A172 (cell line): ENCODE measurements at regions not wholly inside any gene's neighbourhood (a gene's known extent, or its start where the extent isn't known, plus 50 kb on each side); places are given as distances from the start of the nearest gene placed in this dataset.
"Not testable (repeated sequence)": the region's sequence is repeated elsewhere in the genome, so short reads cannot be mapped to it uniquely, and the experiment has no call there.

ENCODE experiments used
- DNase-seq: peaks from one replicate; pipeline ENCODE4 v3.0.0-alpha.2; 2015; ENCODE audit warnings: low spot score

DNA sequence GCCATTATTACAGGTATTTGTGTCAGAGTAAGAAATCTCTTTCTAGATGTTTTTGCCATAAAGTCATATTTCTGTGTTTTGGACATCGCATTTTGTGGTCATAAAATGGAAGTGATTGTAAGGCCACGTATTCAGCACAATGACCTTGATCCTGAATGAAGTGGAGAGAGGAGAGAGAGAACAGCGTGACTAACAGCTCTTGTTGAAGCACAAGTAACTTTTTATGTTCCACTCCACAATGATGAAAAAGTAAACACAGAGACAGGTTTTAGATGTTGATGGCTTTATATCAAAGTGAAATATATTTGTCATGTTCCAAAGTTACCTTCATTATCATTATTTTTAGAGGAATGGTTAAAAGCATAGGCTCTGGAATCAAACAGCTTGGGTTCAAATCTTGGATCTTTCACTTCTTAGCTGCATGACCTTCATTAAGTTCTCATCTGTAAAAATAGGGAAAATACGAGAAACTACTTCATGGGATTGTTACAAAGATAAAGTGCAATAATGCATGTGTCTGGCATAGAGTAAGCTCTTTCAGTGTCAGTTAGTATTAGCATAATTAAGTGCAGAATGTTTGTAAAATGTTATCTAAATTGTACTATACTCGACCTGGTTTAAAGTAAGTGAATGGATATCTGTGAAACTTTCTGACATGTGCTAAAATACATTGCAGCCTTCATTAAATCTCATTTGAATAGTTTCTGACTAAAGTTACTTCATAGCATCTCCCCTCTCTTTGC is 341.5 kb upstream of the DNAJC19 start:
- DNase-seq = no peak

DNA sequence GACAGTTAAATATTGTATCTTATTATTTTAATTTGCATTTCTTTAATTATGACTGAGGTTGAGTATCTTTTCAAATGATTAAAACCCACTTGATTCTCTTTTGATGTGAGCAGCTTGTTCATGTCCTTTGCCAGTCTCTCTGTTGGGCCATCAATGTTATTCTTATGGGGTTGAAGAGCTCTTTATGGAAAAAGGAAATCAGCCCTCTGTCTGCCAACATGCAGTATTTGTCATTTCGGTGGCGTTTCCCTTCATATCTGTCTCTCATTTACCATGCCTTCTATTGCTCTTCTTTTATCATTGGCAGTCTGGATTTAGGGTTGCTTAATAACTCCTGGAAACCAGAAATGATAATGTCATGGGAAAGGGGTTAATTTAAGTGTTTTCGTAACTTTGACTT is 340.7 kb upstream of the DNAJC19 start:
- DNase-seq = no peak

DNA sequence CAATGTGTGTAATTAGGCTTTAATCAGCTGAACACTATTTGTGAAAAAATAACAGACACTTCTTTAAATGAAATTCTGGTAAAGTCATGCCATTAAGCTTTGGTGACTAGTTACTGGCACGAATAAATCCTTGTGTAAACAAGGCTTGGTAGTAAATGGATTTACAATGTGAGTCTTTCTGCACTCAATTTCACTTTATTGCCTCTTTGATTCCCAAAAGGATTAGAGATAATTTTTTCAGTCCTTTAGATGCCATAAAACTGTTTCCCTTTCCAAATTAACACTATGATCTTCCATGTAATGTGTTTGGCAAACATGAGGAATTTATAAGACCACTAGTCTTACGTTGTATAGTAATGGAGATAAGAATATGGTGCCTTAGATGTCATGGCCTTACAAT is 339.5 kb upstream of the DNAJC19 start:
- no peak for DNase-seq

DNA sequence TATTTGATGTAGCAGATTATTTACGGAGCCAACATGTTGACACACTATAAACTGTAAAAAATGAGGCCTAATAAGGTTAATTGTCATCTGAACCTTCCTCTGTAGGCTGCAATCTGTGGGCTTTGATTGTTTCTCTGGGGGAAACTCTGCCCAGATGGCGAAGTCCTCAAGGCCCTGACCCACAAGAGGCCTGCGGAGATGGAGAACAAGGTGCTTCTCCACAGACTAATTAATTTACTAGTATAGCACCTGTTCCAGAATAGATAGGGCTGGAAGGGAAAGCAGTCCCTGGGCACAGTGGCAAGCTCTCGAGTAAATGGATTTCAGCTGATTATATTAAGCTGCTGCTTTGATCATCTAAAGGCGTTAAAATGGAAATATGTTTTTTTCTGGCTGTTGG is 338.8 kb upstream of the DNAJC19 start:
- DNase-seq = no peak

DNA sequence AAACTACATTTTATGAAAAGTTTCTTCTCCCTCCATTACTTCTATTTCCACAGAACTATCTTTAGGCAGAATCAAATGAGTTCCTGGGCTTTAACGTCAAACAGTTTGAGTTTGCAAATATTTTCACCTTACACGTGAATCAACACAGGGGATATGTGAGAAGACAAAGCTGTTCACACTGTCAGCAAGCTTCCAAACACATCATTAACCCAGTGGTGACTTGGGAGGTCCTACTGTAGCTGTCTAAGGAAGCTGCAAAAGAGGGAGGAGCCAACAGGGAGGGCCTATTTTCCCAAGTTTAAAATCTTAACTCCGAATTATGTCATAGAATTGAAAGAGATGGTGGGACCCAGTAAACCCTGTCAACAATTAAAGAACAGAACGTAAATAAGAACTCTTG is 337.8 kb upstream of the DNAJC19 start:
- DNase-seq = no peak

DNA sequence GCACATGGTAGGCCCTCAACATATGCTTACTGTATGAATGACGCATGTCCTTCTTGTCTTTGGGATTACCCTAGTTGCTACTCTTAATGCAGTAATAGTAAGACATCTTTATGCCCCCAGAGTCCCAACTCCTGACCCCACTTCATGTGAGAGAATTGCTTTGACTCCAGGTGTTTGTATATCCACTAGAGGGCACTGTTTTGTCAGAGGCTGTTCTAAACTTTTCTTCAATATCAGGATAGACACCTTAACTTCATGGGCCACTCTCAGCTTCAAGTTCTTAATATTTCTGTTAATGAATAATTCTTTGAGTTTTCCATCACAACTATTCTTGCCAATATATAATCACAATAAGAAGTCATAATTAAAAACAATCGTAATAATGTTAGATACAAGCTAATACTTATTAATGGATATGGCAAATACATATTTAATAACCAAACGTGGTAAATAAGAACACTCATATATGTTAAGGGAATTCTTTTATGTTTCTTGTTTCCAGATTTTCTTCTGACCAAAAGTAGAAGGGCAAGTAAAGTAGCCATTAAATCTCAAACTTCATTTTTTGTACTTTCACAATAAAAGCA is 337.2 kb upstream of the DNAJC19 start:
- DNase-seq = peak; percentile 27

DNA sequence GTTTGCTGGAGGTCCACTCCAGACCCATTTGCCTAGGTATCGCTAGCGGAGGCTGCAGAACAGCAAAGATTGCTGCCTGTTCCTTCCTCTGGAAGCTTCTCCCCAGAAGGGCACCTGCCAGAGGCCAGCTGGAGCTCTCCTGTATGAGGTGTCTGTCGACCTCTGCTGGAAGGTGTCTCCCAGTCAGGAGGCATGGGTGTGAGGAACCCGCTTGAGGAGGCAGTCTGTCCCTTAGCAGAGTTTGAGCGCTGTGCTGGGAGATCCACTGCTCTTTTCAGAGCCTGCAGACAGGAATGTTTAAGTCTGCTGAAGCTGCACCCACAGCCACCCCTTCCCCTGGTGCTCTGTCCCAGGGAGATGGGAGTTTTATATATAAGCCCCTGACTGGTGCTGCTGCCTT is 335.0 kb upstream of the DNAJC19 start:
- DNase-seq = not testable (repeated sequence)

DNA sequence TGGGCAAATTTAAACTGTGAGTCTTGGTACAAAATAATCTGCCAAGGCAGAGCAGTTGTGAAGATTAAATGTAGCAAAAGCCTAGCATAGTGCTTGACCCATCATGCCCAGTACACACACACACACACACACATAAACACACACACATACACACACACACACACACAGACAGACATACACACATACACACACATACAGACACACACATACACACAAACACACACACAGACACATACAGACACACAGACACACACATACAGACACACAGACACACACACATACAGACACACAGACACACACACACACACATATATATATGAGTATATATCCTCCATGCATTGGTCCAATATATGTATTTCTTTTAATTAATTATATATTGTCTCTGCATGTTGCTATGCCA is 328.8 kb upstream of the DNAJC19 start:
- DNase-seq = no peak

DNA sequence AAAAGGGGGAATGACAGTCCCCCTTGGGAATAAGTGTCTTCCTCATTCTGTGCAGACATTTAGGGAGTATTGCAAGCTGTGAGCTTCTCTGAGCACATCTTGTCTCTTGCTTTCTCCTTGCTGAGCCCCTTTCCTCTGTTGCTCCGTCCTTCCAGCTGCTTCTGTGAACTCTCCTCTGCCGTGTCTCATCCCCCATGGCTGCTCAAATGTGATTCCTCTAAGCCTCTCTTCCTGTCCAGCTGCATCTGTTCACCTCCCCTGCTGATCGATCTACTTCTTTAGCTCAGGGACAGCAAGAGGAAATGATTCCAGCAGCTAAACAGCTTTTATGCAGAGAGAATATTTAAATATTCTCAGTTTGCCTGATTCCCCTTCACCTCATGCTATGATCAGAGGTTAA is 328.0 kb upstream of the DNAJC19 start:
- no peak for DNase-seq

DNA sequence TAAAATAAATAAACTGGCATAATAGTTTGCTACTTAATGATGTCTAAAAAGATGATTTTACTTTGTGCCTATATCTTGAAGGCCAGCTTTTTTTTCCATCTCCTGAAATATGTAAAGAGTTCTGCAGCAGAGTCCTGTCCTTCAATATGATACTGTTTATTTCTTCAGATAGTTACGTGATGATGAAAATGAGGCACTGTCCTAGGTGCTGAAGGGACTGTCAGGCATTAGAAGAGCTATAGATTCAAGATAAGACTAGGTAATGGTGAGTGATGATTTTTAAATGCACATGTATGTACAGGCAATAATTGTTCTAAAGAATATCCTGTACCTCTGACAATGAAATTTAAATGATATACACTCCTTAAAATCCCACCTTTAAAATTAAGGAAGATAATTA is 326.9 kb upstream of the DNAJC19 start:
- DNase-seq = peak; percentile 30

DNA sequence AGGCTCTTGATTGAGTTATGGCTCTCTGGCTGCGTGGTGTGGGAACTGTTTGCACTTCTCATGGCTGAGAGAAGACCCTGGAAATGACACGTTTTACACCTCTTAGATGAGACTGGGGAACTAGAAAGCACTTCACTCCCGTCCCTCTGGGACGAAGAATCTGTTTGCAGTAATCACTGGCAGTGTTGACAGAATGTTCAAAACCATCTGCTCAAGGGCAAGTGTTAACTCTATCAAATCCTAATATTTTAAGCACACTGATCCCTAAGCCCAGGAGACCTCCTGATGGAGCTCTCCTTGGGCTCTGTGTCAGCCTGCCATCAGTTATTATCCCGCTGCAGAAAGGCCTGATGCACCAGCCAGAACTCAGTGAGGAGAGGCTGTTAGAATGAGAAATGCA is 323.8 kb upstream of the DNAJC19 start:
- no peak for DNase-seq

DNA sequence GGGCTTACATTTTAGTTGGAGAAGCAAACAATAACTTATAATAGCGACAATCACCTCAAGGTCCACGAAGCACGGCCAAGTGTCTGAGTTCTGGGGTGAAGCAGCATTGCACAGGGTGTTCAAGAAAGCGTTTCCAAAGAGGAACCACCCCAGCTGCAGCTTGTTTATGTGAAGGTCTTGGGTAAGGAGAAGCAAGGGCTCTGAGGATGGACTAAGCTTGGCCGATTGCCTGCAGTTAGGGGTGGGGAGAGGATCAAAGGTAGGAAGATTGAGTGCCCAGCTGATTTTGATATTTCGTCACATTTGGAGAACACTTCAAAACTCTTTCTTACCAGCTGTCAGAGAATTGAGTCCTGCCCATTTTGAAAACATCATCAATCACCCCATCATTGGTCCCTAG is 321.6 kb upstream of the DNAJC19 start:
- no peak for DNase-seq

DNA sequence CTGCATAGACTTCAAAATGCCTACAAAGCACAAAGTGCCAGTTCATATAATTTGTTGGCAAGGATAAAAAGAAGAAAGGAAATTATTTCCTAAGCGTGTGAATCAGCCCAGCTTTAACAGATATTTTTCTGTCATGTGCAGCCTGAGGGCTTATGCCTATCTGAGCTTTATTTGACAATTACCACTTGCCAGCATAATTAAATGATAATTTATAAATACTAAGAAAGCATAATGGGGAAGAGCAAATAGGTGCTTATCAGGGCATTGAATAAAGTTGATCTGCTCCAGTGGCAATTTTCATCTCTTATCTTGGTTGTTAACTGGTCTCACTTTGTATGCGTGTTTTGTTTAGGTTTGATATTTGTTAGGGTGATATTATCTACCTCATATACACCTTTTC is 313.4 kb upstream of the DNAJC19 start:
- DNase-seq = no peak

DNA sequence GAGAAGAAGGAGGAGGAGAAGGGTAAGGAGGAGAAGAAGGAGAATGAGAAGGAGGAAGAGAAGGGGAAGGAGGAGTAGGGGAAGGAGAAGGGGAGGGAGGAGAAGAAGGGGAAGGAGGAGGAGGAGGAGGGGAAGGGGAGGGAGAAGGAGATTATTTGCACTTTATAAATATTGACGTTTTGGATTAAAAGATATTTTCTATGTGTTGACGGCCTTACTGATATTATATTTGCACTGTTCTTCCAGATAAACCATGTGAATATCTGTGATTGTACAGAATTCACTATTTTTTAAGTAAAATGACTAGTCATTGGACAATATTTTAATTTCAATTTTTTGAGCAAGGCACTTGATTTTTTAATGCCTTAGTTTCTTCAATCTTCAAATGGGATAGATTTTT is 310.5 kb upstream of the DNAJC19 start:
- no peak for DNase-seq

DNA sequence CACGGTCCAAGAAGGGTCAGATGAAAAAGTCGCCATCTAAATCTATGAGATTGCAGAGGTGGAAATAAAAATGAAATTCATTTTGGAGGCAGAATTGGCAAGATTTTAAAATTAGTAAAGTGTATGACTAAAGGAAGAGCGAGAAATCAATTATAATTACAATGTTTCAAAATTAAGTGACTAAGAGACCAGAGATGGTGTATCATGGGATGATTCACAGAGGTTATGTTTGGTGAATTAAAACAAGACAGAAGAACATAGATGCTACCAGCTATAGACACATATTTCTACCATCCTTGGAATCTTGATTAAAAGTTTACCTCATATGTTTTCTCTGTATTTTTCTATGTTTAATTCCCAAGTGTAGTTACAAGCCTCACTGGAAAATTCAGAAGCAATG is 308.9 kb upstream of the DNAJC19 start:
- no peak for DNase-seq

DNA sequence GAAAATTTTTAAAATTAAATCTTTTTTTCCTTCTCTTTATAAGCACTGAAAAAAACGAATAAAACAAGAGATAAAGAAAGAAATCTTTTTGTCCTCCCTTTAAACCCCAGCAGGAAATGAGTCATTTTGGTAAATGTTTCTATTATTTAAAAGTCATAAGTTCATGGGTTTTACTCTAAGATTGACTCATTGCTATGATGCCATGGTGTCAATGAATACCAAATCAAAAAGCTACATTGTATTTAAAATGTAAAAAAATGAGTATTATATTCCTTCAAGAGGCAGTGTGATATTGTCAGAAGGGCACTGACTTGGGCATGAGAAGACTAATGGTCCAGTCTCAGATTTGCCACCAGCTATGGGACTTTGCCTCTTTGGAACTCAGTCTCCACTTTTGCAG is 303.4 kb upstream of the DNAJC19 start:
- peak; percentile 71 for DNase-seq

DNA sequence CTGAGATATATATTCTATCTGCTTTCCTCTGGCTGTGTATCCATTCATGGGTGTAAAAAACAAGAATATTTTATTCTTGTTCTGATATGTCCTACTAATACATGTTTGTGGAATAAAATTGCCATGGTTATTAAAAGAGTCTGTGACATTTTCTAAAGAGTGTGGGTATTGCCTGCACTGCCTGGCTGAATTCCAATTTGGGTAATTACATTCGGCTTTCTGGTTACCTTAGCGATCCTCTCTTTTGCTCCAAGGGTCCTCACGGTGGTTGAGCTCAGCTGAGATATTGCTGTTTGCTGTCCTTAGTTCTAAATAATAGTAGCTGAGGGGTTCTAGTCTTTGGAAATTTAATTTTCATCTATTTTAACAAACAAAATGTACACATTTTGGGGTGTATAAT is 301.4 kb upstream of the DNAJC19 start:
- DNase-seq = no peak

DNA sequence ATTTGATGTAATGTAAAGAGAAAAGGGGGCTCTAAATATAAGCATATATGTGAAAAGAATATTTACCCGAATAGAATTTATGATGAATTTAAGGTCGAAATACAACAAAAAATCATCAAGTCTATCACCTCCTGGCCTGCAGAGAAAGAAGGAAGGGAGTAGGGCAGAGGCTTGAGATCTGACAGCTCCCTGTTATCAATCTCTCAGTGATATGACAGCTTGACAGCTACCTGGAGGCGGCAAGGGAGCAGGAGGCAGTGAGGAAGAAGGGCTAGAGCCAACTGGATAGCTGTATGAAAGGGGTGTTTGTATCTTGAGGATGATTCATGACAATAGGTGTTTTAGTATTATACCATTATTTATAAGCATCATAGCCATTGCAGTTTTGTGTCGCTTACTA is 299.8 kb upstream of the DNAJC19 start:
- no peak for DNase-seq

DNA sequence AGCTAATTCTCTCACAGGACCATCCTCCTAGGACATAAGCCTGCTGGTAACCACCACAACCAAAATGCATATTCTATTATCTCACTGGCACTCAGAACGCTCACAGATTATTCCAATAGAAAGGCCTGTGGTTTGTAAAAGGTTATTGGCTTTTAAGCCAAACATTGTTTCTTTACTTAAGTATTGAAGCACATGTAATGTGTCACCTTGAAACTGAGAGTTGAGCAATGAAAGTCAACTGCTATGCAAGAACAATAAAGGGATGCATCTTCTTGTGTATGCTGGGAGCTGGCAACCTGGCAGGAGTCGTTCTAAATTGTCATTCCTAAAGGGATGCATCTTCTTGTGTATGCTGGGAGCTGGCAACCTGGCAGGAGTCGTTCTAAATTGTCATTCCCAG is 298.6 kb upstream of the DNAJC19 start:
- no peak for DNase-seq

DNA sequence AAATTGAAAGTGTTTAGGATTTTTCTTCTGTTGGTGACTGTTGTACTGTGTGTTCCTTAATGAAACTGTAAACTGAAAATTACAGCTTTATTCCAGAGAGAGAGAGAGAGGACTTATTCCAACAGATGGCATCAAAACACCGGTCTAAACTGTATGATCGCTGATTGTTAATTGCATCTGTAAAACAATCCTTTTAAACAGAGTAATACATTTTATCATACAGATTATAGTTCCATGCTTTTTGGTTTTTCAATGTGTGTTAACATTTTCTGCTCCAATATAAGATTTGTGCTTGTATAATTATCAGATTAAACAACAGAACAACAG is 289.7 kb upstream of the DNAJC19 start:
- DNase-seq = no peak

DNA sequence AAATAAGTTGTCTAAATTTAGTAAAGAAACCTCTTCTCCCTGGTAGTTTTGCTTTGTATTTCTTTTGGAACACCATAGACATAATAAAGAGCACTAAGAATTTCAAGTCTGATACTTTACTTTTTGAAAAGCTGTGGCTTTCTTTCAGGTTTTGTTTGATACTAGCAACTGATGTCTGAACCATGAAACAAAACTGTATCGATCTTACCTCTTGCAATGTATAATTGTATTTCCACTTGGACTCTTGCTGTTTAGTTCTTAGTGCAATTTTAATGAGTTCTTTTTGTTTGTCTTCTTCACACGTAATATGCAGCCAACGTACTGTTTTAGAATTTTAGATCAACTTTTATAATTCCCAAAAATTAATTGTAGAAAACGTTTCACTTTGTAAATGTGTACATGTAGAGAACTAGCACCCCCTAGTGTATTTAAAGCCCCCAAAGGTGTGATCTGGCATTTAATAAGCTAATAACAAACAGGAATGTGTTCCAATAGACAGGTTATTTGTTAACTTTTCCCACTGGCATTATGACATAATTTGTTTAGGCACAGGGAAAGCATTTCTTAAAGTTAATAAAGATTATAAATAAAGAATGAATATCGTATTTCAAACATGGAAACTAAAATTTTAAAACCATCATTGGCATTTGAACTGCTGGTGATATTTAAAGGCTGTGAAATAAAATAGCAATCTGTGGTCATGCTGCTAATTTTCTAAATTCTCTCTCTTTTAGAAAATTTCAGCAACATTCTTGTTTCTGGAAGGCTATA is 289.1 kb upstream of the DNAJC19 start:
- DNase-seq = no peak

DNA sequence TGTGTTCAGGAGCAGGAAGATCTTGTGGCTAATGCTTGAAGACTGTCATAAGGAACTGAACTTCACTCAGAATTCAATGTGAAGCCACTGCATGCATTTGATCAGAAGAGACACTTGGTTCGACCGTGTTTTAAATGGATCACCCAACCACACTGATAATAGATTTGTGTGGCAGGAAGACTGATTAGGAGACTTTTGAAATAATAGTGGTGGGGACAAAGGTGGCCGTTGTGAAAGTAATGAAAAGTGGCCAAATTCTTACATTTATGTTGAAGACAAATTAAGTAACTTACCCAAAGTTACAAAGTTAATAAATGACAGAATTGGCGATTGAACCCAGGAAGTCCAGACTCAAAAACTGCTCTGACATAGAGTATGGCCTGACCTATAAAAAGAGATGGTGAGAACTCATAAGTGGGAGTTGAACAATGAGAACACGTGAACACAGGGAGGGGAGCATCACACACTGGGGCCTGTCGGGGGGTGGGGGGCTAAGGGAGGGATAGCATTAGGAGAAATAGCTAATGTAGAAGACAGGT is 286.9 kb upstream of the DNAJC19 start:
- DNase-seq = no peak

DNA sequence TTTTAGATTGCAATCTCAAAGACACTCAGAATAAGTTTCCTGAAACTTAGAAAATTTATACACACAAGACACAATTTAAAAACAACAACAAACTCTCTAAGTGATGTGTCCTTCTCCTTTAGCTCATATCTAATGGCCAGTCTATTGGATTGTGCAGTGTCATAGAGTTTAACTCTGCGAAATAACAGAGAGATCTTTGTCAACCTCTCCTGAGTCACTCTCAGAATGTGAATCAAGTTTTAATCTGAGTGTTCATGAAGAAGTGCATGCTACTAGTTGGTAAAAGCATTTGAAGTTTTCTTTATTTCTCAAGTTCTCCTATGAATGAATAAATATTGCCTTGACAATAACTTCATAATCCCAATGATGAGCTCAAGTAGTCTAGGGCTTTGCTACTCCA is 284.5 kb upstream of the DNAJC19 start:
- DNase-seq = no peak
